ENCODE measurements at regions not wholly inside any gene's neighbourhood (a gene's known extent, or its start where the extent isn't known, plus 50 kb on each side); places are given as distances from the start of the nearest gene placed in this dataset.

GRCh38 chr21:15229390-15229789, 164.6 kb upstream of the NRIP1 start:
- DNase-seq (ENCODE audit: low read depth in 4 of 4, low spot score in 2 of 4): no peak

GRCh38 chr21:15233611-15234010, 168.8 kb upstream of the NRIP1 start:
- no peak for DNase-seq (ENCODE audit: low read depth in 4 of 4, low spot score in 2 of 4)

- DNase-seq (ENCODE audit: low read depth in 4 of 4, low spot score in 2 of 4): no peak
Observed at GRCh38 chr21:15236111-15236510, 171.3 kb upstream of the NRIP1 start.

- DNase-seq (ENCODE audit: low read depth in 4 of 4, low spot score in 2 of 4): no peak
Observed at GRCh38 chr21:15240848-15241247, 176.0 kb upstream of the NRIP1 start.

- no peak for DNase-seq (ENCODE audit: low read depth in 4 of 4, low spot score in 2 of 4)
Observed at GRCh38 chr21:15241997-15242736, 177.4 kb upstream of the NRIP1 start.

GRCh38 chr21:15242906-15243305, 178.1 kb upstream of the NRIP1 start:
- DNase-seq (ENCODE audit: low read depth in 4 of 4, low spot score in 2 of 4): no peak

- DNase-seq (ENCODE audit: low read depth in 4 of 4, low spot score in 2 of 4): no peak
Observed at GRCh38 chr21:15243406-15243805, 178.6 kb upstream of the NRIP1 start.

- DNase-seq (ENCODE audit: low read depth in 4 of 4, low spot score in 2 of 4): no peak
Observed at GRCh38 chr21:15247613-15248012, 182.8 kb upstream of the NRIP1 start.

GRCh38 chr21:15249285-15249993, 184.6 kb upstream of the NRIP1 start:
- DNase-seq (ENCODE audit: low read depth in 4 of 4, low spot score in 2 of 4): no peak

GRCh38 chr21:15250384-15250783, 185.6 kb upstream of the NRIP1 start:
- no peak for DNase-seq (ENCODE audit: low read depth in 4 of 4, low spot score in 2 of 4)

- DNase-seq (ENCODE audit: low read depth in 4 of 4, low spot score in 2 of 4): no peak
Observed at GRCh38 chr21:15252431-15252830, 187.6 kb upstream of the NRIP1 start.

GRCh38 chr21:15254111-15254510, 189.3 kb upstream of the NRIP1 start:
- no peak for DNase-seq (ENCODE audit: low read depth in 4 of 4, low spot score in 2 of 4)

- no peak for DNase-seq (ENCODE audit: low read depth in 4 of 4, low spot score in 2 of 4)
Observed at GRCh38 chr21:15255261-15255660, 190.5 kb upstream of the NRIP1 start.

GRCh38 chr21:15255763-15256162, 191.0 kb upstream of the NRIP1 start:
- DNase-seq (ENCODE audit: low read depth in 4 of 4, low spot score in 2 of 4): no peak

- no peak for DNase-seq (ENCODE audit: low read depth in 4 of 4, low spot score in 2 of 4)
Observed at GRCh38 chr21:15256996-15257395, 192.2 kb upstream of the NRIP1 start.

- DNase-seq (ENCODE audit: low read depth in 4 of 4, low spot score in 2 of 4): no peak
Observed at GRCh38 chr21:15257646-15258045, 192.8 kb upstream of the NRIP1 start.

- no peak for DNase-seq (ENCODE audit: low read depth in 4 of 4, low spot score in 2 of 4)
Observed at GRCh38 chr21:15259824-15260223, 195.0 kb upstream of the NRIP1 start.

GRCh38 chr21:15260604-15261003, 195.8 kb upstream of the NRIP1 start:
- no peak for DNase-seq (ENCODE audit: low read depth in 4 of 4, low spot score in 2 of 4)

- no peak for DNase-seq (ENCODE audit: low read depth in 4 of 4, low spot score in 2 of 4)
Observed at GRCh38 chr21:15264084-15264665, 199.4 kb upstream of the NRIP1 start.

- no peak for DNase-seq (ENCODE audit: low read depth in 4 of 4, low spot score in 2 of 4)
Observed at GRCh38 chr21:15272171-15272570, 207.4 kb upstream of the NRIP1 start.

GRCh38 chr21:15272591-15272990, 207.8 kb upstream of the NRIP1 start:
- DNase-seq (ENCODE audit: low read depth in 4 of 4, low spot score in 2 of 4): no peak

GRCh38 chr21:15273244-15273643, 208.4 kb upstream of the NRIP1 start:
- no peak for DNase-seq (ENCODE audit: low read depth in 4 of 4, low spot score in 2 of 4)
